ENCODE measurements at regions not wholly inside any gene's neighbourhood (a gene's known extent, or its start where the extent isn't known, plus 50 kb on each side); places are given as distances from the start of the nearest gene placed in this dataset.

GRCh38 chr10:3259499-3259898 lies 86.9 kb upstream of the PITRM1 start:
- BruUV-seq (replicated peaks): no TSS peak
- Histone ChIP-seq H4K20me1 (ENCODE audit: insufficient read depth, low read length) (no peaks in the 10 kb centered on the region), H4K5ac (ENCODE audit: low read depth, low read length) (no peak overlapping the region), H2BK15ac (ENCODE audit: low read depth, low read length) (no peak overlapping the region), H2BK20ac (ENCODE audit: low read depth, low read length) (no peak overlapping the region), H3K14ac (replicated peaks; ENCODE audit: low read depth, low read length) (no peak overlapping the region), H3K9me3 (ENCODE audit: control insufficient read depth, insufficient read depth, low read length) (no peaks in the 10 kb centered on the region), H4K91ac (ENCODE audit: insufficient read depth, low read depth, low read length) (no peak overlapping the region), H3K23ac (ENCODE audit: low read depth, low read length) (no peak overlapping the region), H4K8ac (ENCODE audit: low read depth in 2 of 2, low read length in 2 of 2) (no peak overlapping the region), H3K4ac (ENCODE audit: low read depth, low read length) (no peak overlapping the region), H2AK9ac (replicated peaks; ENCODE audit: low read depth, low read length, poor library complexity) (no peak overlapping the region), H3K9me1 (ENCODE audit: insufficient read depth, low read length) (no peaks in the 10 kb centered on the region), H2BK5ac (ENCODE audit: low read depth, low read length, poor library complexity, severe bottlenecking) (no peak overlapping the region), H3K56ac (ENCODE audit: extremely low read depth, insufficient read depth, low read length) (no peak overlapping the region), H3K4me2 (ENCODE audit: low read depth, low read length) (no peak overlapping the region), H2AK5ac (ENCODE audit: low read depth, low read length) (no peak overlapping the region), H2AFZ (replicated peaks; ENCODE audit: low read length, poor library complexity) (no peak overlapping the region), H3K36me3 (ENCODE audit: control insufficient read depth, insufficient read depth, low read length) (no peaks in the 10 kb centered on the region), H3K18ac (ENCODE audit: low read depth, low read length) (no peak overlapping the region), H3K27me3 (ENCODE audit: control insufficient read depth, insufficient read depth, low read length) (peaks cover 2% of the 10 kb centered on the region; the same call in 1 of the 2 replicates), H3K79me1 (ENCODE audit: low read depth in 1 of 2, low read length in 2 of 2) (no peaks in the 10 kb centered on the region), H3K4me1 (ENCODE audit: control insufficient read depth, insufficient read depth, low read length) (0 out of 2 replicates have a peak, but pooled peaks cover 1% of the 10 kb centered on the region), H3K9ac (ENCODE audit: low read depth, low read length) (no peak overlapping the region), H3K4me3 (ENCODE audit: insufficient read depth, low read depth, low read length) (no peak overlapping the region), H3K27ac (ENCODE audit: insufficient read depth, low read length) (no peak overlapping the region), H2BK120ac (ENCODE audit: low read depth, low read length) (no peak overlapping the region)
- no peak for DNase-seq
- intact Hi-C loops (cut with micrococcal nuclease): no loop called here
- POLR2A ChIA-PET (ENCODE audit: unreplicated experiment): no interaction called here
- dilution Hi-C loops (cut with HindIII; ENCODE audit: low sequenced_read_pairs, unreplicated experiment): no loop called here
- CTCF ChIA-PET: interaction anchor here (0.6 kb wide), 1 partner anchor 375 kb away, joined by 9 read pairs; no protein-coding TSS in a partner anchor
- no peak for TF ChIP-seq MAFK (IDR thresholded peaks at IDR 0.05; ENCODE audit: low read depth, low read length)
- TF ChIP-seq, protein P1, sequence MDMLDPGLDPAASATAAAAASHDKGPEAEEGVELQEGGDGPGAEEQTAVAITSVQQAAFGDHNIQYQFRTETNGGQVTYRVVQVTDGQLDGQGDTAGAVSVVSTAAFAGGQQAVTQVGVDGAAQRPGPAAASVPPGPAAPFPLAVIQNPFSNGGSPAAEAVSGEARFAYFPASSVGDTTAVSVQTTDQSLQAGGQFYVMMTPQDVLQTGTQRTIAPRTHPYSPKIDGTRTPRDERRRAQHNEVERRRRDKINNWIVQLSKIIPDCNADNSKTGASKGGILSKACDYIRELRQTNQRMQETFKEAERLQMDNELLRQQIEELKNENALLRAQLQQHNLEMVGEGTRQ (IDR thresholded peaks at IDR 0.05; ENCODE audit: low read depth, low read length): no peak
- WGBS, 2 experiments (ENCODE audit: extremely low coverage in 2 of 2, insufficient read length in 1 of 2): 100% methylated on average over 1 of the region's 11 CpGs; no CpG with 5 or more reads in 1 of the 2 experiments
- in situ Hi-C loops (cut with MboI; ENCODE audit: low sequenced_read_pairs): no loop called here
- ATAC-seq (ENCODE audit: low read depth): no peak
